ENCODE measurements at regions not wholly inside any gene's neighbourhood (a gene's known extent, or its start where the extent isn't known, plus 50 kb on each side); places are given as distances from the start of the nearest gene placed in this dataset.

GRCh38 chr3:72590732-72591221, 257.5 kb downstream of the SHQ1 start:
- H3K36me3 ChIP-seq (ENCODE audit: control insufficient read depth, insufficient read depth, low read length) = no peaks in the 10 kb centered on the region
- no peaks in the 10 kb centered on the region for H3K27me3 ChIP-seq (ENCODE audit: insufficient read depth, low read length, poor library complexity)

DNA sequence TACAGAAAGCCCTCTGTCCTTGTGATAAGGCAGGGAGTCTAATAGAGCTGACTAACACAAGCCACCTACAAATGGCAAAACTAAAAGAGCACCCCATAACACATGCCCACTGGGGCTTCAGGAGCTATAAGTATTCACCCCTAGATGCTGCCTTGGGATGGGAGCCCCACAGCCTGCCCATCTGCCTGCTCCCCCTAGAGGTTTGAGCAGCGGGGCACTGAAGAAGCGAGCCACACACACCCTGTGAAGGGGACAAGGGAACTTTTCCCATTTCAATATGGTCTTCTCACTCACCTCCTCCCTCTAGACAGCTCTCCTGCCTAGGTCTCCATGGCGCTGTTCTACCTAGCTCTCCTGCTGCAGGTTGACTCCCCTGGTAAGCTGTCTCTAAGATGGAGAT, 261.0 kb downstream of the SHQ1 start:
- Histone ChIP-seq H3K4me2 (ENCODE audit: low read length) (no peak overlapping the region), H4K5ac (ENCODE audit: low read length) (no peak overlapping the region), H3K56ac (ENCODE audit: low read length) (no peak overlapping the region), H3K9ac (ENCODE audit: low read length) (no peak overlapping the region), H2BK120ac (ENCODE audit: low read depth, low read length) (no peak overlapping the region), H4K8ac (ENCODE audit: low read depth, low read length) (no peak overlapping the region), H2BK15ac (replicated peaks; ENCODE audit: low read depth) (no peak overlapping the region), H3K4ac (ENCODE audit: low read depth, low read length) (no peak overlapping the region), H3K18ac (ENCODE audit: low read length) (no peak overlapping the region), H3K4me3 (ENCODE audit: low read length) (no peak overlapping the region), H3K79me2 (ENCODE audit: control insufficient read depth, insufficient read depth, low read length) (no peaks in the 10 kb centered on the region), H3K27ac (ENCODE audit: low read depth, low read length) (no peak overlapping the region), H3K36me3 (ENCODE audit: control insufficient read depth, insufficient read depth, low read length) (no peaks in the 10 kb centered on the region), H2AK5ac (ENCODE audit: low read length) (no peak overlapping the region), H3K79me1 (ENCODE audit: low read length) (no peaks in the 10 kb centered on the region), H2BK5ac (ENCODE audit: low read length) (no peak overlapping the region), H3K27me3 (ENCODE audit: insufficient read depth, low read length, poor library complexity) (no peaks in the 10 kb centered on the region), H3K4me1 (ENCODE audit: control insufficient read depth, low read depth, low read length) (peaks cover 7% of the 10 kb centered on the region), H3K23ac (ENCODE audit: low read length) (no peak overlapping the region)
- no peak for DNase-seq
- no CpG with 5 or more reads among the region's 3 CpGs for WGBS (ENCODE audit: extremely low coverage, insufficient coverage, low lambda C conversion rate)

More at GRCh38 chr3:72590732-72591221, 257.5 kb downstream of the SHQ1 start:
- Histone ChIP-seq H3K4me1 (ENCODE audit: control insufficient read depth, low read depth, low read length) (peaks cover 7% of the 10 kb centered on the region), H3K4me2 (ENCODE audit: low read length) (no peak overlapping the region), H3K79me2 (ENCODE audit: control insufficient read depth, insufficient read depth, low read length) (no peaks in the 10 kb centered on the region), H2BK15ac (replicated peaks; ENCODE audit: low read depth) (no peak overlapping the region), H4K8ac (ENCODE audit: low read depth, low read length) (no peak overlapping the region), H3K9ac (ENCODE audit: low read length) (no peak overlapping the region), H2BK5ac (ENCODE audit: low read length) (no peak overlapping the region), H3K4ac (ENCODE audit: low read depth, low read length) (peak overlapping the region; percentile 84), H3K4me3 (ENCODE audit: low read length) (no peak overlapping the region), H2BK120ac (ENCODE audit: low read depth, low read length) (no peak overlapping the region), H2AK5ac (ENCODE audit: low read length) (no peak overlapping the region), H4K5ac (ENCODE audit: low read length) (no peak overlapping the region), H3K23ac (ENCODE audit: low read length) (no peak overlapping the region), H3K79me1 (ENCODE audit: low read length) (no peaks in the 10 kb centered on the region), H3K18ac (ENCODE audit: low read length) (peak overlapping the region; percentile 19), H3K27ac (ENCODE audit: low read depth, low read length) (peak overlapping the region; percentile 84), H3K56ac (ENCODE audit: low read length) (peak overlapping the region; percentile 53)
- peak; percentile 47 for DNase-seq
- WGBS (ENCODE audit: extremely low coverage, insufficient coverage, low lambda C conversion rate) = no CpG with 5 or more reads among the region's 12 CpGs

DNA sequence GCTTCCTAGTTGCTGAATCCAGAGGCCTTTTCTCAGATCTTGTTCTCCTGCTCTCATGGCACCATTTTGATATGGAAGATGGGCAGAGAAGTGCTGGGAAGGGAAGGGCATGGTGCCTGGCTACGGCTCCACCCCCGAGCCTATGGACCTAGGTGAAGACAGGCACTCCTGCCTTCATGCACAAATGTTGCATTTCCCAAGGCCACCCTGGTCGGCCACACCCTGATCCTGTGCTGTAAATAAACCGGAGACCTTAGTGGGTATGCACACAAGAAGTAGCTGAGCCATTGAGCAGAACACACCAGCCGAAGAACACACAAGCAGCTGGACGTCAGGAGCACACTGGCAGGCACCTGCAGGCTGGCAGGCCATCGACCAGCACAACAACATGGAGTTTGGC, 261.6 kb downstream of the SHQ1 start:
- no CpG with 5 or more reads among the region's 7 CpGs for WGBS (ENCODE audit: extremely low coverage, insufficient coverage, low lambda C conversion rate)
- H3K18ac ChIP-seq (ENCODE audit: low read length) = no peak overlapping the region

GRCh38 chr3:72585966-72586365, 262.3 kb downstream of the SHQ1 start:
- Histone ChIP-seq H3K4me3 (ENCODE audit: low read length) (no peak overlapping the region), H3K18ac (ENCODE audit: low read length) (no peak overlapping the region), H3K36me3 (ENCODE audit: control insufficient read depth, insufficient read depth, low read length) (no peaks in the 10 kb centered on the region), H2BK120ac (ENCODE audit: low read depth, low read length) (no peak overlapping the region), H3K56ac (ENCODE audit: low read length) (no peak overlapping the region), H3K27me3 (ENCODE audit: insufficient read depth, low read length, poor library complexity) (no peaks in the 10 kb centered on the region), H3K23ac (ENCODE audit: low read length) (no peak overlapping the region), H3K9ac (ENCODE audit: low read length) (no peak overlapping the region), H3K27ac (ENCODE audit: low read depth, low read length) (no peak overlapping the region), H3K4ac (ENCODE audit: low read depth, low read length) (no peak overlapping the region), H4K8ac (ENCODE audit: low read depth, low read length) (no peak overlapping the region), H2AK5ac (ENCODE audit: low read length) (no peak overlapping the region), H2BK15ac (replicated peaks; ENCODE audit: low read depth) (no peak overlapping the region), H4K5ac (ENCODE audit: low read length) (no peak overlapping the region), H3K79me2 (ENCODE audit: control insufficient read depth, insufficient read depth, low read length) (no peaks in the 10 kb centered on the region), H3K79me1 (ENCODE audit: low read length) (no peaks in the 10 kb centered on the region), H3K4me2 (ENCODE audit: low read length) (no peak overlapping the region), H3K4me1 (ENCODE audit: control insufficient read depth, low read depth, low read length) (peaks cover 3% of the 10 kb centered on the region), H2BK5ac (ENCODE audit: low read length) (no peak overlapping the region)
- WGBS (ENCODE audit: extremely low coverage, insufficient coverage, low lambda C conversion rate) = no CpG with 5 or more reads among the region's 4 CpGs
- no peak for DNase-seq

More for the DNA sequence above, 261.6 kb downstream of the SHQ1 start:
- H3K4me1 ChIP-seq (ENCODE audit: control insufficient read depth, low read depth, low read length) = peaks cover 5% of the 10 kb centered on the region
- no peaks in the 10 kb centered on the region for H3K79me1 ChIP-seq (ENCODE audit: low read length)
- no peaks in the 10 kb centered on the region for H3K27me3 ChIP-seq (ENCODE audit: insufficient read depth, low read length, poor library complexity)
- no peak overlapping the region for H2AK5ac ChIP-seq (ENCODE audit: low read length)
- no peak overlapping the region for H3K27ac ChIP-seq (ENCODE audit: low read depth, low read length)
- no peak overlapping the region for H3K4me3 ChIP-seq (ENCODE audit: low read length)
- no peak overlapping the region for H2BK5ac ChIP-seq (ENCODE audit: low read length)
- H3K79me2 ChIP-seq (ENCODE audit: control insufficient read depth, insufficient read depth, low read length) = no peaks in the 10 kb centered on the region
- no peak overlapping the region for H2BK15ac ChIP-seq (replicated peaks; ENCODE audit: low read depth)
- H3K4me2 ChIP-seq (ENCODE audit: low read length) = no peak overlapping the region
- H4K8ac ChIP-seq (ENCODE audit: low read depth, low read length) = no peak overlapping the region
- no peaks in the 10 kb centered on the region for H3K36me3 ChIP-seq (ENCODE audit: control insufficient read depth, insufficient read depth, low read length)
- DNase-seq = no peak
- no peak overlapping the region for H4K5ac ChIP-seq (ENCODE audit: low read length)
- no peak overlapping the region for H3K23ac ChIP-seq (ENCODE audit: low read length)
- no peak overlapping the region for H3K56ac ChIP-seq (ENCODE audit: low read length)
- no peak overlapping the region for H3K4ac ChIP-seq (ENCODE audit: low read depth, low read length)
- no peak overlapping the region for H3K9ac ChIP-seq (ENCODE audit: low read length)
- no peak overlapping the region for H2BK120ac ChIP-seq (ENCODE audit: low read depth, low read length)

DNA sequence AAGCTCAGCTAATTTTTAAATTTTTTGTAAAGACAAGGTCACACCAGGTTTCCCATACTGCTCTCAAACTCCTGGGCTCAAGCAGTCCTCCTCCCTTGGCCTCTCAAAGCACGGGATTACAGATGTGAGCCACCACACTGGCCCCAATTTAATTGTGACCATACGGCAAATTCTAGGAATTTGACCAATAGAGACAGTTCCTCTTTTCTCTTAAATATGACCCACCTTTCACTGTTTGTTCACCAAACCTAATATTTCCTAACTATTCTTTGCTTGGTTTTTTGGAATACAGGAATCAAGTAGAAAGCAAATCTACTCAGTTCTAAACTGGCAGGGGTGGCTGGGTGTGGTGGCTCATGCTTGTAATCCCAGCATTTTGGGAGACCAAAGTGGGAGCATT, 264.0 kb downstream of the SHQ1 start:
- H3K4me3 ChIP-seq (ENCODE audit: low read length) = no peak overlapping the region
- no peaks in the 10 kb centered on the region for H3K4me1 ChIP-seq (ENCODE audit: control insufficient read depth, low read depth, low read length)
- H2BK15ac ChIP-seq (replicated peaks; ENCODE audit: low read depth) = no peak overlapping the region
- no peak overlapping the region for H3K23ac ChIP-seq (ENCODE audit: low read length)
- H3K36me3 ChIP-seq (ENCODE audit: control insufficient read depth, insufficient read depth, low read length) = no peaks in the 10 kb centered on the region
- H4K5ac ChIP-seq (ENCODE audit: low read length) = no peak overlapping the region
- H3K4ac ChIP-seq (ENCODE audit: low read depth, low read length) = no peak overlapping the region
- no peak overlapping the region for H2AK5ac ChIP-seq (ENCODE audit: low read length)
- WGBS (ENCODE audit: extremely low coverage, insufficient coverage, low lambda C conversion rate) = no CpG with 5 or more reads among the region's 2 CpGs
- H2BK120ac ChIP-seq (ENCODE audit: low read depth, low read length) = no peak overlapping the region
- no peak overlapping the region for H3K4me2 ChIP-seq (ENCODE audit: low read length)
- H3K18ac ChIP-seq (ENCODE audit: low read length) = no peak overlapping the region
- H3K79me1 ChIP-seq (ENCODE audit: low read length) = no peaks in the 10 kb centered on the region
- H4K8ac ChIP-seq (ENCODE audit: low read depth, low read length) = no peak overlapping the region
- no peak overlapping the region for H3K27ac ChIP-seq (ENCODE audit: low read depth, low read length)
- no peaks in the 10 kb centered on the region for H3K27me3 ChIP-seq (ENCODE audit: insufficient read depth, low read length, poor library complexity)
- no peak overlapping the region for H2BK5ac ChIP-seq (ENCODE audit: low read length)
- H3K9ac ChIP-seq (ENCODE audit: low read length) = no peak overlapping the region
- H3K56ac ChIP-seq (ENCODE audit: low read length) = no peak overlapping the region
- DNase-seq = no peak
- H3K79me2 ChIP-seq (ENCODE audit: control insufficient read depth, insufficient read depth, low read length) = no peaks in the 10 kb centered on the region

GRCh38 chr3:72582963-72583362, 265.3 kb downstream of the SHQ1 start:
- WGBS (ENCODE audit: extremely low coverage, insufficient coverage, low lambda C conversion rate) = no CpG with 5 or more reads among the region's 7 CpGs
- Histone ChIP-seq H3K27me3 (ENCODE audit: insufficient read depth, low read length, poor library complexity) (no peaks in the 10 kb centered on the region), H3K23ac (ENCODE audit: low read length) (no peak overlapping the region), H2AK5ac (ENCODE audit: low read length) (no peak overlapping the region), H3K4me1 (ENCODE audit: control insufficient read depth, low read depth, low read length) (no peaks in the 10 kb centered on the region), H3K4me3 (ENCODE audit: low read length) (no peak overlapping the region), H3K27ac (ENCODE audit: low read depth, low read length) (no peak overlapping the region), H4K8ac (ENCODE audit: low read depth, low read length) (no peak overlapping the region), H2BK15ac (replicated peaks; ENCODE audit: low read depth) (no peak overlapping the region), H4K5ac (ENCODE audit: low read length) (no peak overlapping the region), H3K4me2 (ENCODE audit: low read length) (no peak overlapping the region), H3K79me1 (ENCODE audit: low read length) (no peaks in the 10 kb centered on the region), H3K36me3 (ENCODE audit: control insufficient read depth, insufficient read depth, low read length) (no peaks in the 10 kb centered on the region), H3K9ac (ENCODE audit: low read length) (no peak overlapping the region), H3K79me2 (ENCODE audit: control insufficient read depth, insufficient read depth, low read length) (no peaks in the 10 kb centered on the region), H3K56ac (ENCODE audit: low read length) (no peak overlapping the region), H3K4ac (ENCODE audit: low read depth, low read length) (no peak overlapping the region), H3K18ac (ENCODE audit: low read length) (no peak overlapping the region), H2BK120ac (ENCODE audit: low read depth, low read length) (no peak overlapping the region), H2BK5ac (ENCODE audit: low read length) (no peak overlapping the region)
- DNase-seq = no peak

All from mesendoderm (in vitro differentiated cells).